GM19023 (cell line): ENCODE measurements at regions not wholly inside any gene's neighbourhood (a gene's known extent, or its start where the extent isn't known, plus 50 kb on each side); places are given as distances from the start of the nearest gene placed in this dataset.

Experiments used
- ATAC-seq: cut with Tn5 transposase; IDR thresholded peaks from one replicate; pipeline ENCODE4 v1.9.1; 2021; ENCODE audit warnings: mild to moderate bottlenecking, moderate library complexity; ENCODE audit not compliant: unreplicated experiment

DNA sequence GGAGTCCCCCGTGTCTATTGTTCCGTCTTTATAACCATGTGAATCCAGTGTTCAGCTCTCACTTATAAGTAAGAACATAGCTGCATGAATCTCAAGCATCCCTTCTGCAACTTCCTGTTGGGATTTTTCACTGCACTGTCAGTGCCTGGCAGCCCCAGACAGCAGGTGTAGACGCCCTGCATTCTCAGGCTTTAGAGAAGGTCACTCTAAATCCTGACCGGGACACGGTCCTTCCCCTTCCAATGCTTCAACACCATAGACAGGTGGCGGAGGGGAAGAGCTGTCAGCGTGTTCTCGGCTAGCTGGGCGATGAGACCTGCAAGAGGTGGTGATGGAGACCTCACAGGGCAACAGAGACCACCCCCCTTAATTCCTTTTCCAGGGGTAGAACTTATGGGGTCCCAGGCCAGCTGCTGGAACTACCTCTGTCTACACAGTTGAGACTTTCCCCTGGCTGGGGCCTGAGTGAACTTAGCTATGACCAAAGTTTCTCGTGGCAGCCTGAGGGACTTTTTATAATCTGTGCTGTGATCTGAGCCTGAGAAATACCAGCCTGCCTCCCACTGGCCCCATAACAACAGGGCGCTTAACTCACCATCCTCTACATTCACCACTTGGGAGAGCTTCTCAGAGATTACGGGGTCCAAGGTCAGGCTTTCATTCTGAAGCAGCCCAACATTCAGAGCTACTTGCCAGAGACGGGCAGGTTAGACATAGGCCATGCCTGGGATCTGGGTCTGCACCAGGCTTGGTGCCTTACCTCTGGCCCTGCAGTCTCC is 143.2 kb upstream of the TNRC6C start:
- ATAC-seq = no peak

- ATAC-seq = no peak
Observed at GRCh38 chr17:77817953-77818352, 140.6 kb upstream of the TNRC6C start.

- ATAC-seq = no peak
Observed at GRCh38 chr17:77819497-77819896, 139.0 kb upstream of the TNRC6C start.

DNA sequence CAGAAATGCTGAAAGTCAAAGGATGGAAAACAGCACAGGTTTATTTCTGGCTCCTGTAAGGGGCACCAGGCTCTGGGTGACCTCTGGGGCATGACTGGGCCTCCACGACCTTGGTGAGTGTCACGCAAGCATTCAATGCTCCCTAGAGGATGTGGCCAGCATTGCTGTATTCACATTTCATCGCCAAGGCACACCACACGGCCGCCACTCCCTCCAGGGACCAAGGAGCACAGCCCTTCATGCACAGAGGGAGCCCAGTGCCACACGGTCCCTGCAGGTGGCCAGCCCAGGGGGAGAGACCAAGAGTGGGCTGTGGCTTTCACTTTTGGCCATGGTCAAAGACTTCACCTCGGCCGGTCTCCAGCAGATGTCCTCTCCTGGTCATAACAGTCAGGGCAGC is 137.4 kb upstream of the TNRC6C start:
- ATAC-seq = no peak

- no peak for ATAC-seq
Observed at GRCh38 chr17:77822302-77823030, 136.0 kb upstream of the TNRC6C start.

DNA sequence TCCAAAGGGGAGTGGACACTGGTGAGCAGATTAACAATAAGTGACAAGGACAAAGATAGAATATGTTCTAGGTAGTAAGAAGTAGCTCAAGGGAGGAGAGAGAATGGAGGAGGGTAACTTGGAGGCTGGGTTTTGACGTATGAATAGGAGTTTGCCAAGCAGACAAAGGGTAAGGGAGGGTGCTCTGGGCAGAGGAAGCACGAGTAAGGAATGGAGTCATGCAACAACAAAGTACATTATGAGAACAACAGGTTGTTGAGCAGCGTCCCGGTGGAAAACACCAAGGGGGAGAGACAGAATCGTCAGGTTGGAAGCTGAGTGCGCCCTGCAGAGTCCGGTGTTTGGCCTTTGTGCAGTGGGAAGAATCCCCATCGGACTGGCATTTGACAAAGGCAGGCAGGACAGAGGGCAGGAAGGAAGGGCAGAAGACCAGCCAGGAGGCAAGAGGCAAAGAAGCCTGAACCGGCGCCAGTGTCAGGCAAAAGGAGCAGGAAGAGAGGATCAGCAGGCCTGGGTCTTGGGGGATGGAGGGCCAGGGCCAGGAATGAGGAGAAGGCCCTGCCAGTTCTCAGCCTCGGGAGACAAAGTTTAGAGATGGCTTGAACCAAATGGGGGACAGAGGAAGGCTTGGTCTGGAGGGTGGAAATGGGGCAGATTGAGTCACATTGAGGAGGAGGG is 134.3 kb upstream of the TNRC6C start:
- no peak for ATAC-seq

DNA sequence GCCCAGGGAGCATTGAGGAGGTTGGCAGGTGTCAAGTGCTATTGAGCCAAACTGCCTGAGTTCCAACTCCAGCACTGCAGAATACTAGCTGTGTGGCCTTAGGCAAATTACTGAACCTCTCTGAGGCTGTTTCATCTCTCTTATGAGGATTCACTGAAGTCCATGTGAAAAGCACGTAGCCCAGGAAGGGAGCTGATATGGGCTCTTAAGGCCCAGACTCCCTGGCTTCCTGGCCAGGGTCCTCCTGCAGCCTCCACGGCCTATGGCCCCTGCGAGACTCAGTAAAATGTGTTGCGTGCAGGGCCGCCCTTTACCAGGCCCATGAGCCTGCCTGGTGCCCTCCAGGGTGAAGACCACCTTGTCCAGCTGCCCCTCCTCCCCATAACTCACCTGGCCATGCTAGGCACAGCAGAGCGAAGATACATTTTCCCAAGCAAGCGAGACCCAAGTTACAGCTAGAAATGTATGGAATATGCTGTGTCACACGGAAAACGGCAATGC is 133.7 kb upstream of the TNRC6C start:
- ATAC-seq = no peak

DNA sequence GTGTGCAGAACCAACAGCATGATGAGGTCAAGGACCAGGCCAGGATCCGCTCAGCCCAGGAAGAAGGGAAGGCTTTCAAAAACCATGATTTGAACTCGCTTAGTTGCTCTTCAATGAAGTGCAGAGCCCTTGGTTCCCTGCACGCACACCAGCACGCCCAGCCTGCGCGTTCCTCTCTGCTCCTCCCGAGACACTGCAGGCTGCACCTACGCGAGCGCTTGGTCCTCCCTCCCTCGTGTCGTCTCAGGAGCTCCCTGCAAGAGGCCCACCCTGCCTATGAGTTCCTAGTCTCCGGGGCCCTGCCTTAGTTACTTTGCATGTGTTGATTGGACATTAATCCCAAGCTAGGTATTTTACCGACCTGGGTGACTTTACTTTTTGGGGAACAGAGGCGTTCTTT is 132.9 kb upstream of the TNRC6C start:
- ATAC-seq = no peak

GRCh38 chr17:77826132-77826873 is 132.2 kb upstream of the TNRC6C start:
- no peak for ATAC-seq

DNA sequence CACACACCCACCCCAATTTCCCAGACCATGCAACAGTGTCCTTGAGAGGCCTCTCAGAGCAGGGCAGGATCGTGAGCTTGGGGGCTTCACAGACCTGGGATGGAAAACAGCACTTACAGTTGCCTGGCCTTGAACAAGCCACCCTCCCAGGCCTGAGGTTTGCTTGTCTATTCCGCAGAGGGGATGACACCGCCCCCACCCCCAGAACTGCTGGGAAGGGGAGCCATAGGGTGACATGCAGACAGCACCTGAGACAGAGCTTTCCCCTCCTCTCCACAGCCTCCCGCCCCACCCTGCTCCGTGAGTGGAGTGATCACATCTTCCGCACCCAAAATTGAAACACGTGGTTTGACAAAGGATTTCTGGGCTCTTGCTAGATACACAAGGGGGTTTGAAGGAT is 131.5 kb upstream of the TNRC6C start:
- ATAC-seq = no peak

- ATAC-seq = no peak
Observed at GRCh38 chr17:77827511-77827910, 131.0 kb upstream of the TNRC6C start.

DNA sequence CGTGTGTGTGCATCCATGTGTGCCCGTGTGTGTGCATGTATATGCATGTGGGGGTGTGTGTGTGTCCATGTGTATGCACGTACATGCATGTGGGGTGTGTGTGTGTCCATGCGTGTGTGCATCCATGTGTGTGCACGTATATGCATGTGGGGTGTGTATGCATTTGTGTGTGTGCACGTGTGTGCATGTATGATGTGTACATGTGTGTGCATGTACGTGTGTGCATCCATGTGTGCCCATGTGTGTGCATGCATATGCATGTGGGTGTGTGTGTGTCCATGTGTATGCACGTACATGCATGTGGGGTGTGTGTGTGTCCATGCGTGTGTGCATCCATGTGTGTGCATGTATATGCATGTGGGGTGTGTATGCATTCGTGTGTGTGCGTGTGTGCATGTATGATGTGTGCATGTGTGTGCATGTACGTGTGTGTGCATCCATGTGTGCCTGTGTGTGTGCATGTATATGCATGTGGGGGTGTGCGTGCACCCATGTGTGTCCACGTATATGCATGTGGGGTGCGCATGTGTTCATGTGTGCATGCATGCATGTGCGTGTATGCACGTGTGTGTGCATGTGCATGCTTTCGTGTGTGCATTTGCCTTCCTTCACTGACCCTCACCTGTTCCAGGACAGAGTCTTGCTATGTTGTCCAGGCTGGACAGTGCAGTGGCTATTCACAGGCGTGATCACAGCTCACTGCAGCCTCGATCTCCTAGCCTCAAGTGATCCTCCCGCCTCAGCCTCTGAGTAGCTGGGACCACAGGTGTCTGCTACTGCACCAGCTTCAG is 129.6 kb upstream of the TNRC6C start:
- ATAC-seq = no peak

DNA sequence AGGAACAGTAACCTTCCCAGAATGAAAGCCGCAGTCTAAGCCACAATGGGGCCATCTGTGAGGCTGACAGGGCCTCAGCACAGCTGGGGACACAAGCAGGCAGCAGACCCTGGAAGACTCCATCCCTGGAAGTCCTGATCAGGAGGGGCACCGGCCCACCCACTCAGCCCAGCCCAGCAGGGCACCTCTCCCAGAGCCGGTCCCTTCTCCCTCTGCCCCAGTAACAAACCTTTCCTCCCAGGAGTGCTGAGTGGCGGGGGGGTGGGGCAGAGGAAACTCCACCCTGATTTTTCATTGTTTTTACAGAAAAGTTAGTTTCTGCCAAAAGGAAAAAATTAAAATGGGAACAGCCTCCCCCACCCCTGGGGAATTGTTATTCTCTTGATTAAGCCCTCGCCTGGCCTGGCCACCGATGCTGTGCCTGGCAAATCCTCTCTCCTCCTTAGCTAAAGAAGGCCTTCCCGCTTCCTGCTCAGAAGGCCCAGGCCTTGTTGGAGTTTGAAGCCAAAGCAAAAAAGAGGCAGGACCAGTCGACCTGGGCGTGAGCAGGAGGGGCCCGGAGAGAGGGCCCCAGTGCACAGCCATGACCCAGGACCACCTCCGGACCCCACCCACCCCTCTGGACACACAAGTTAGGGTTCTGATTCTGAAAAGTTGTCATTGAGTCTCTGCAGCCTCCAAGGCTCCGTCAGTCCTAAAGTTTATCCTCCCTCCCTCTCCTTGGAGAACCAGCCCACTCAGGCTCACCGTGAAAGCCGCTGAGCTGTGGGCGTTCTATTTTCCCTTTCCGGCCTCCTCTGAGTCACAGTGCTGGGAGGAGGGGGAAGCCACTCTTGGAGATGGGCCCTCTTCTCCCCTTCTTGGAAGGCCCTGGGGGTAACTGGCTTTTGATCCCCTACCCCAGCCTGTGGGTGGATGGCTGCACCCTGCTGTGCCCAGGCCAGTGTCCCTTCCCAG is 128.4 kb upstream of the TNRC6C start:
- ATAC-seq = no peak

GRCh38 chr17:77830816-77831473 is 127.6 kb upstream of the TNRC6C start:
- ATAC-seq = no peak

GRCh38 chr17:77831474-77832179 is 126.9 kb upstream of the TNRC6C start:
- no peak for ATAC-seq

DNA sequence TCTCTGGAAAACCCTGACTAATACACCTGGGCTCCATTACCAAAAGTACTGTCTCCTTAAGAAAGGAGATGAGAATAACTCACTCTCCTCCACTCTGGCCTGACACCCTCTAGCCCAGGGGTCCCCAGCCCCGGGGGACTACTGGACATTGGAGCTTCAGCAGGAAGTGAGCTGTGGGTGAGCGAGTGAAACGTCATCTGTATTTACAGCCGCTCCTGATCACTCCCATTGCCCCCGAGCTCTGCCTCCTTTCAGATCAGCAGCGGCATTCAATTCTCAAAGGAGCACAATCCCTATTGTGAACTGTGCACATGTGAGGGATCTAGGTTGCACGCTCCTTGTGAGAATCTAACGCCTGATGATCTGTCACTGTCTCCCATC is 126.3 kb upstream of the TNRC6C start:
- no peak for ATAC-seq

GRCh38 chr17:77833769-77834168 is 124.7 kb upstream of the TNRC6C start:
- no peak for ATAC-seq
